Activated T-cell treated with anti-CD3 and anti-CD28 coated beads, Interleukin-2, amount 50 U/mL, for 24 hours (primary cell): ENCODE measurements at regions not wholly inside any gene's neighbourhood (a gene's known extent, or its start where the extent isn't known, plus 50 kb on each side); places are given as distances from the start of the nearest gene placed in this dataset.

Experiments used
- DNase-seq: peaks from one replicate; pipeline ENCODE4 v3.0.0-alpha.2; 2020
- H3K27ac Mint-ChIP-seq: 2 replicates; pipeline ENCODE4 v1.8.0; 2020; ENCODE audit warnings: mild to moderate bottlenecking, mixed read lengths
- H3K27me3 Mint-ChIP-seq: 2 replicates; pipeline ENCODE4 v1.8.0; 2020; ENCODE audit warnings: mixed read lengths
- H3K36me3 Mint-ChIP-seq: 2 replicates; pipeline ENCODE4 v1.8.0; 2020; ENCODE audit warnings: low read depth, mixed read lengths
- H3K4me1 Mint-ChIP-seq: 2 replicates; pipeline ENCODE4 v1.8.0; 2020; ENCODE audit warnings: low read depth, mixed read lengths
- H3K4me3 Mint-ChIP-seq: 2 replicates; pipeline ENCODE4 v1.8.0; 2020; ENCODE audit warnings: mild to moderate bottlenecking, moderate library complexity, mixed read lengths
- H3K9me3 Mint-ChIP-seq: 2 replicates; pipeline ENCODE4 v1.8.0; 2020; ENCODE audit warnings: mixed read lengths

DNA sequence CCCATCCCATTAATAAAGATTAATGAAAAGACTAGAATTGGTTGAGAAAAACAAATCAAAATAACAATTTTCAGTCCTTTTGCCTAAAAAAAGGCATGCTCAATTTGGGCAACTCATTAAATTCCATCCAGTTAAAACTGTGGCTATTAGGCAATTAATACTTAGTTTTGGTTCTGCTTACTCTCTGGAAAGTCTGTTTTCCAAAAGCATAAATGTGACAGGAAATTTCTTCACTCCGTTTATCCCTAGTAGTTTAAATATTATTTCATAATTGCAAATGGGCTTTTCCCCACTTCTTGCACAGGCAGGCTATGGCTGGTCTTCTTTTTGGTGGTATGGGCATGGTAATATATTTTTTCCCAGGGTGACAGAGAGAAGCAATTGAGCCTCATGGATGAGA, 373.3 kb upstream of the KLF4 start:
- Mint-ChIP-seq H3K9me3 (no peaks in the 10 kb centered on the region), H3K4me1 (no peaks in the 10 kb centered on the region), H3K27me3 (no peaks in the 10 kb centered on the region), H3K4me3 (no peak overlapping the region), H3K36me3 (no peaks in the 10 kb centered on the region), H3K27ac (no peak overlapping the region)
- DNase-seq = no peak

- Mint-ChIP-seq H3K36me3 (no peaks in the 10 kb centered on the region), H3K4me3 (no peak overlapping the region), H3K9me3 (no peaks in the 10 kb centered on the region), H3K27me3 (no peaks in the 10 kb centered on the region), H3K27ac (no peak overlapping the region), H3K4me1 (no peaks in the 10 kb centered on the region)
- DNase-seq = no peak
These were observed 372.8 kb upstream of the KLF4 start for GRCh38 chr9:107862323-107862722.

DNA sequence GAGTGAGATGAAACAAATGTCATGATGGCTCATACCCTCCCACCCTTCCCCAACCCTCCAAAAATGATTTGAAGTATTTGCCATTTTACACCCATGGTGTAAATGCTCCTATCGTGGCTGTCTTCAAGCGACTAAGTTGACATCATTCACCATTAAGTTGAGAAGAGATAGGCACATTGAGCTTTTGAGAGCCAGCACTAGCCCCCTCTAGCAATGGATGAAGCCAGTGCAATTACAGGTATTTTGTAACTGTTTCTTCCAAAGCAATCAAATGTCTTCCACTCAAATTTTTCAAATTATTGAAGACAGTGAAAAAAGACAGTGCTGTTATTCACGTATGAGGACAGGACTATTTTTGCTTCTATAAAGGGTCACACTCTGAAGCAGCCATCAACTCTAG, 371.5 kb upstream of the KLF4 start:
- Mint-ChIP-seq H3K4me3 (no peak overlapping the region), H3K9me3 (no peaks in the 10 kb centered on the region), H3K27me3 (no peaks in the 10 kb centered on the region), H3K36me3 (no peaks in the 10 kb centered on the region), H3K27ac (no peak overlapping the region), H3K4me1 (no peaks in the 10 kb centered on the region)
- no peak for DNase-seq

- H3K27me3 Mint-ChIP-seq = no peaks in the 10 kb centered on the region
- H3K9me3 Mint-ChIP-seq = peaks cover 7% of the 10 kb centered on the region
- no peak overlapping the region for H3K4me3 Mint-ChIP-seq
- H3K27ac Mint-ChIP-seq = no peak overlapping the region
- no peaks in the 10 kb centered on the region for H3K36me3 Mint-ChIP-seq
- H3K4me1 Mint-ChIP-seq = no peaks in the 10 kb centered on the region
- DNase-seq = no peak
These were observed 368.7 kb upstream of the KLF4 start for GRCh38 chr9:107858260-107858659.

DNA sequence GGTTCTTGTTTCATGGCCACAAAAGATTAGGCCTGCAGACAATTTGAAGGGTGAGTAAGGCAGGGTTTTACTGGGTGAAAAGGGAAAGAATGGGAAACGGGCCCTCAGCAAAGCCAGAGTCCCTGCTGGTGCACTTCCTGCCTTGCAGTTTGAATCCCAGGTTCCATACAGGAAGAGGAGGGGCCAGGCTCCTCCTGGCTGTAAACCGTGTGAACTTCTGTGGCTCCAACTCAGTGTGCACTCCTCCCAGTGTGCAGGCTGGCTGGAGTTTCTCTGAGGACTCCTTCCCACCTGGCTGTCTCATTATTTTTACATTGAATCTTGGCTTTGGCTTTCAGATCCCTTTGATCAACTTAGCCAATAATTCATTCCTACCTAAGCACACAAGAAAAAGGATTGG, 367.1 kb upstream of the KLF4 start:
- Mint-ChIP-seq H3K9me3 (peaks cover 9% of the 10 kb centered on the region), H3K27me3 (no peaks in the 10 kb centered on the region), H3K36me3 (no peaks in the 10 kb centered on the region), H3K27ac (no peak overlapping the region), H3K4me1 (no peaks in the 10 kb centered on the region), H3K4me3 (no peak overlapping the region)
- no peak for DNase-seq

DNA sequence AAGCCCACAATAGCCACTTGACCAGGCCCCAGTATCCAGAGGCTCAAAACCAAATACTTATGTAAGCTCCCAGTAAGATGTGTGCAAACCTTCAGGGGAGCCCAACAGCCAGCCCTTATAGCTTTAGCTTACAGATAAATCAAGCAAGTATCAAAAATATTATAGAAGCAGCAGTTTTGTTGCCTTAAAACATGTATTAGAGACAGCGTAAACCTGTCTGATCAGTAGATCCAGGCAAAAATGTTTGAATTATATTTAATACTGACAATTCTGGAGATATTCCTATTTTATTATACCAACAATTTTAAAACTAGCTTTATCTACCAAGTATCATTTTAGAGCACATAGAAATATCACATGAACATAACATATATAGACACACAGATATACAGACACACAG, 365.6 kb upstream of the KLF4 start:
- Mint-ChIP-seq H3K9me3 (peaks cover 9% of the 10 kb centered on the region), H3K4me1 (no peaks in the 10 kb centered on the region), H3K27me3 (no peaks in the 10 kb centered on the region), H3K36me3 (no peaks in the 10 kb centered on the region), H3K27ac (no peak overlapping the region), H3K4me3 (no peak overlapping the region)
- no peak for DNase-seq

- H3K27ac Mint-ChIP-seq = no peak overlapping the region
- H3K9me3 Mint-ChIP-seq = peaks cover 9% of the 10 kb centered on the region
- no peaks in the 10 kb centered on the region for H3K4me1 Mint-ChIP-seq
- no peaks in the 10 kb centered on the region for H3K36me3 Mint-ChIP-seq
- H3K27me3 Mint-ChIP-seq = no peaks in the 10 kb centered on the region
- no peak for DNase-seq
- no peak overlapping the region for H3K4me3 Mint-ChIP-seq
These were observed 363.9 kb upstream of the KLF4 start for GRCh38 chr9:107853461-107853860.

DNA sequence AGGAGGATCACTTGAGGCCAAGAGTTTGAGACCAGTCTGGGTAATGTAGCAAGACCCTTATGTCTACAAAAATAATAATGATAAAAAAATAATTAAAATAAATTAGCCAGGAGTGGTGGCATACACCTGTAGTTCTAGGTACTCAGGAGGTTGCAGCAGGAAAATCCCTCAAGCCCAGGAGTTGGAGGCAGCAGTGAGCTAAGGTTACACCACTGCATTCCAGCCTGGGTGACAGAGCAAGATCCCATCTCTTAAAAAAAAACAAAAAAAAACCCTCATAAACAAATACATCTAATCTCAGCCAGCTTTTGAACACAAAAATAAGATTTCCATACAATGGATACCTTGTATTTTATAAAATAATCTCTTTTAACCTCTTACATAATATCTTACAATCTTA, 363.3 kb upstream of the KLF4 start:
- DNase-seq = no peak
- H3K9me3 Mint-ChIP-seq = peaks cover 9% of the 10 kb centered on the region
- H3K4me3 Mint-ChIP-seq = no peak overlapping the region
- no peaks in the 10 kb centered on the region for H3K4me1 Mint-ChIP-seq
- H3K36me3 Mint-ChIP-seq = no peaks in the 10 kb centered on the region
- H3K27me3 Mint-ChIP-seq = no peaks in the 10 kb centered on the region
- H3K27ac Mint-ChIP-seq = no peak overlapping the region

- Mint-ChIP-seq H3K4me3 (no peak overlapping the region), H3K27ac (no peak overlapping the region), H3K4me1 (no peaks in the 10 kb centered on the region), H3K36me3 (no peaks in the 10 kb centered on the region), H3K27me3 (no peaks in the 10 kb centered on the region), H3K9me3 (peaks cover 9% of the 10 kb centered on the region)
- no peak for DNase-seq
These were observed 361.1 kb upstream of the KLF4 start for GRCh38 chr9:107850653-107851052.

- H3K36me3 Mint-ChIP-seq = no peaks in the 10 kb centered on the region
- no peaks in the 10 kb centered on the region for H3K27me3 Mint-ChIP-seq
- H3K4me3 Mint-ChIP-seq = no peak overlapping the region
- H3K4me1 Mint-ChIP-seq = no peaks in the 10 kb centered on the region
- no peak overlapping the region for H3K27ac Mint-ChIP-seq
- DNase-seq = no peak
- peaks cover 1% of the 10 kb centered on the region for H3K9me3 Mint-ChIP-seq
These were observed 358.7 kb upstream of the KLF4 start for GRCh38 chr9:107847978-107848964.

DNA sequence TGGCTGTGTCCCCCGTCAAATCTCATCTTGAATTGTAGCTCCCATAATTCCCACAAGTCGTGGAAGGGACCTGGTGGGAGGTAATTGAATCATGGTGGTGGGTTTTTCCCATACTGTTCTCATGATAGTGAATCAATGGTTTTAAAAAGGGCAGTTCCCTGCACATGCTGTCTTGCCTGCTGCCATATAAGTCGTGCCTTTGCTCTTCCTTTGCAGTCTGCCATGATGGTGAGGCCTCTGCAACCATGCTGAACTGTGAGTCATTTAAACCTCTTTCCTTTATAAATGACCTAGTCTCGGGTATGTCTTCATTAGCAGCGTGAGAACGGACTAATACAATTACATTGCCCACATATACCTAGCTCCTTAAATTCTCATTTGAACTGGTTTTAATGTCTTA, 353.0 kb upstream of the KLF4 start:
- Mint-ChIP-seq H3K27ac (no peak overlapping the region), H3K9me3 (no peaks in the 10 kb centered on the region), H3K36me3 (no peaks in the 10 kb centered on the region), H3K4me3 (no peak overlapping the region), H3K27me3 (no peaks in the 10 kb centered on the region), H3K4me1 (no peaks in the 10 kb centered on the region)
- DNase-seq = no peak

DNA sequence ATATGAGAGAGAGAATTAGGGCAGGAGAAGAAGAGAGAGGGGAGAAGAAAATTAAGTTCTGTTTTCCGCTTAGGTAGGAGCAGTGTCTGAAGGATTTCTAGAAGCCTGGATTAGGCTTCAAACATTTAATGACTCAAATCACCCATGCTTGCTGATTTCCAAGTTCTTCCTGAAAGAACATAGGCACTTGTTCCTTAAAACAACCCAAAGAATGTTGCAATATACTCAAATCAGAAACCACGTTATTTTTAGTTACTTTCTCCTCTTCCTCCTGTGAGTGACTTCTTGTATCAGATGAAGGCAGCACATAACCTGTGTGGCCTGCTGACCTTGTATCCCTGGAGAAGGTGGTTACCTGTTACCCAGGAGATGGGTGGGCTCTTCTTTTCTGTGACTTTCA, 351.5 kb upstream of the KLF4 start:
- Mint-ChIP-seq H3K27ac (no peak overlapping the region), H3K27me3 (no peaks in the 10 kb centered on the region), H3K4me1 (no peaks in the 10 kb centered on the region), H3K9me3 (no peaks in the 10 kb centered on the region), H3K36me3 (no peaks in the 10 kb centered on the region), H3K4me3 (no peak overlapping the region)
- DNase-seq = no peak

- DNase-seq = no peak
- Mint-ChIP-seq H3K4me3 (no peak overlapping the region), H3K4me1 (no peaks in the 10 kb centered on the region), H3K27me3 (no peaks in the 10 kb centered on the region), H3K9me3 (no peaks in the 10 kb centered on the region), H3K36me3 (no peaks in the 10 kb centered on the region), H3K27ac (no peak overlapping the region)
These were observed 349.8 kb upstream of the KLF4 start for GRCh38 chr9:107839371-107839770.

- Mint-ChIP-seq H3K4me1 (no peaks in the 10 kb centered on the region), H3K9me3 (no peaks in the 10 kb centered on the region), H3K27me3 (no peaks in the 10 kb centered on the region), H3K36me3 (no peaks in the 10 kb centered on the region), H3K27ac (no peak overlapping the region), H3K4me3 (no peak overlapping the region)
- DNase-seq = no peak
These were observed 349.2 kb upstream of the KLF4 start for GRCh38 chr9:107838766-107839165.

- DNase-seq = no peak
- H3K27me3 Mint-ChIP-seq = no peaks in the 10 kb centered on the region
- H3K4me1 Mint-ChIP-seq = no peaks in the 10 kb centered on the region
- no peaks in the 10 kb centered on the region for H3K9me3 Mint-ChIP-seq
- H3K4me3 Mint-ChIP-seq = no peak overlapping the region
- no peak overlapping the region for H3K27ac Mint-ChIP-seq
- no peaks in the 10 kb centered on the region for H3K36me3 Mint-ChIP-seq
These were observed 346.7 kb upstream of the KLF4 start for GRCh38 chr9:107836300-107836699.
